IMR-90 (cell line): ENCODE measurements at regions not wholly inside any gene's neighbourhood (a gene's known extent, or its start where the extent isn't known, plus 50 kb on each side); places are given as distances from the start of the nearest gene placed in this dataset.

Source experiments
- ATAC-seq: fragments of 200-7000 bp; cut with Tn5 transposase; 2 replicates; pipeline ENCODE4 v1.9.1; 2020; ENCODE audit warnings: low read depth, mild to moderate bottlenecking, moderate library complexity
- BruUV-seq: library from RNA; stranded (reverse); fragments of 400-500 nt; replicated peaks from 2 replicates; lab custom pipeline; 2021; lab: Mats Ljungman, UMichigan
- CTCF ChIA-PET: fragments of 300-600 bp; formaldehyde crosslinking; extraction: SDS; loops from one replicate; lab custom pipeline; 2021; ENCODE audit warnings: antibody characterized with exemption; lab: Yijun Ruan, JAX
- POLR2A ChIA-PET: fragments of 300-600 bp; sonication (Branson Sonifier 250); formaldehyde crosslinking; loops from one replicate; lab custom pipeline; 2022; ENCODE audit warnings: antibody characterized with exemption; ENCODE audit not compliant: unreplicated experiment; lab: Charles Lee
- DNase-seq: peaks from one replicate; pipeline ENCODE4 v3.0.0; 2013
- H2AFZ ChIP-seq: replicated peaks from 2 replicates; pipeline ENCODE3; 2013; ENCODE audit warnings: low read length, mild to moderate bottlenecking; ENCODE audit not compliant: poor library complexity
- H2AK5ac ChIP-seq: 2 replicates; pipeline ENCODE4 v1.6.1; 2013; ENCODE audit warnings: low read depth, low read length, inconsistent platforms
- H2AK9ac ChIP-seq: replicated peaks from 2 replicates; pipeline ENCODE3; 2013; ENCODE audit warnings: mild to moderate bottlenecking, low read depth, low read length, moderate library complexity; ENCODE audit not compliant: poor library complexity
- H2BK120ac ChIP-seq: 2 replicates; pipeline ENCODE4 v1.6.1; 2013; ENCODE audit warnings: low read depth, low read length, inconsistent platforms
- H2BK15ac ChIP-seq: 3 replicates; pipeline ENCODE4 v1.6.1; 2013; ENCODE audit warnings: low read depth, low read length, inconsistent platforms
- H2BK20ac ChIP-seq: 2 replicates; pipeline ENCODE4 v1.6.1; 2013; ENCODE audit warnings: low read depth, mild to moderate bottlenecking, inconsistent platforms, low read length, moderate library complexity
- H2BK5ac ChIP-seq: 2 replicates; pipeline ENCODE4 v1.6.1; 2013; ENCODE audit warnings: mild to moderate bottlenecking, low read depth, low read length, inconsistent platforms; ENCODE audit not compliant: poor library complexity, severe bottlenecking
- H3K14ac ChIP-seq: replicated peaks from 2 replicates; pipeline ENCODE4 v1.6.1; 2013; ENCODE audit warnings: low read depth, low read length, inconsistent platforms
- H3K18ac ChIP-seq: 2 replicates; pipeline ENCODE4 v1.6.1; 2013; ENCODE audit warnings: low read depth, low read length, control low read depth
- H3K23ac ChIP-seq: 2 replicates; pipeline ENCODE4 v1.6.1; 2013; ENCODE audit warnings: low read depth, low read length, inconsistent platforms
- H3K27ac ChIP-seq: 2 replicates; pipeline ENCODE4 v1.5.1; 2013; ENCODE audit warnings: mild to moderate bottlenecking, control low read depth, low read length; ENCODE audit not compliant: insufficient read depth
- H3K27me3 ChIP-seq: 2 replicates; pipeline ENCODE4 v1.6.1; 2013; ENCODE audit warnings: low read length; ENCODE audit not compliant: control insufficient read depth, insufficient read depth
- H3K36me3 ChIP-seq: 2 replicates; pipeline ENCODE4 v1.6.1; 2013; ENCODE audit warnings: low read length, mixed read lengths; ENCODE audit not compliant: control insufficient read depth, insufficient read depth
- H3K4ac ChIP-seq: 2 replicates; pipeline ENCODE4 v1.6.1; 2013; ENCODE audit warnings: low read depth, low read length, inconsistent platforms
- H3K4me1 ChIP-seq: 2 replicates; pipeline ENCODE4 v1.6.1; 2013; ENCODE audit warnings: low read length, mixed read lengths; ENCODE audit not compliant: control insufficient read depth, insufficient read depth
- H3K4me2 ChIP-seq: 2 replicates; pipeline ENCODE4 v1.6.1; 2013; ENCODE audit warnings: low read depth, mild to moderate bottlenecking, control low read depth, low read length, moderate library complexity
- H3K4me3 ChIP-seq: 2 replicates; pipeline ENCODE4 v1.5.1; 2013; ENCODE audit warnings: low read depth, mild to moderate bottlenecking, control low read depth, low read length, moderate library complexity; ENCODE audit not compliant: insufficient read depth
- H3K56ac ChIP-seq: 2 replicates; pipeline ENCODE4 v1.6.1; 2013; ENCODE audit warnings: low read length, inconsistent platforms; ENCODE audit not compliant: insufficient read depth; ENCODE audit errors: extremely low read depth
- H3K79me1 ChIP-seq, 2 experiments: 2 replicates each; pipeline ENCODE4 v1.6.1; 2013; ENCODE audit warnings: low read length in 2 of 2, inconsistent platforms in 1 of 2, low read depth in 1 of 2
- H3K9ac ChIP-seq: 2 replicates; pipeline ENCODE4 v1.6.1; 2013; ENCODE audit warnings: low read depth, low read length, control low read depth
- H3K9me1 ChIP-seq: 2 replicates; pipeline ENCODE4 v1.6.1; 2013; ENCODE audit warnings: low read length, inconsistent platforms; ENCODE audit not compliant: insufficient read depth
- H3K9me3 ChIP-seq: 2 replicates; pipeline ENCODE4 v1.6.1; 2013; ENCODE audit warnings: low read length; ENCODE audit not compliant: control insufficient read depth, insufficient read depth
- H4K20me1 ChIP-seq: 2 replicates; pipeline ENCODE4 v1.6.1; 2013; ENCODE audit warnings: low read length, inconsistent platforms; ENCODE audit not compliant: insufficient read depth
- H4K5ac ChIP-seq: 2 replicates; pipeline ENCODE4 v1.6.1; 2013; ENCODE audit warnings: mild to moderate bottlenecking, low read depth, low read length, control low read depth
- H4K8ac ChIP-seq, 2 experiments: 2 replicates each; pipeline ENCODE4 v1.6.1; 2013; ENCODE audit warnings: low read depth in 2 of 2, low read length in 2 of 2, control low read depth in 1 of 2, inconsistent platforms in 1 of 2
- H4K91ac ChIP-seq: 2 replicates; pipeline ENCODE4 v1.6.1; 2013; ENCODE audit warnings: low read depth, low read length, inconsistent platforms; ENCODE audit not compliant: insufficient read depth
- BHLHE40 ChIP-seq: fragments of 150-350 bp; IDR thresholded peaks from 2 replicates; pipeline ENCODE4 v1.6.1; 2016; ENCODE audit warnings: mild to moderate bottlenecking, low read depth, low read length
- CEBPB ChIP-seq: IDR thresholded peaks from 2 replicates; pipeline ENCODE4 v1.6.1; 2012; ENCODE audit warnings: low read depth, low read length, improper control_type of control experiment
- CHD1 ChIP-seq: IDR thresholded peaks from 2 replicates; pipeline ENCODE4 v1.6.1; 2012; ENCODE audit warnings: low read depth, low read length, improper control_type of control experiment
- CTCF ChIP-seq: conservative IDR thresholded peaks from 2 replicates; pipeline ENCODE4 v1.5.1; 2012; ENCODE audit warnings: mild to moderate bottlenecking, low read depth, low read length, improper control_type of control experiment
- ELK1 ChIP-seq: fragments of 150-350 bp; IDR thresholded peaks from 2 replicates; pipeline ENCODE4 v1.6.1; 2016; ENCODE audit warnings: low read depth, mild to moderate bottlenecking, low read length, moderate library complexity, borderline replicate concordance
- NFE2L2 ChIP-seq: fragments of 150-350 bp; IDR thresholded peaks from 2 replicates; pipeline ENCODE4 v1.6.1; 2016; ENCODE audit warnings: low read depth, mild to moderate bottlenecking, low read length
- POLR2A ChIP-seq: IDR thresholded peaks from 2 replicates; pipeline ENCODE4 v1.6.1; 2012; ENCODE audit warnings: mild to moderate bottlenecking, low read depth, low read length
- RAD21 ChIP-seq: IDR thresholded peaks from 2 replicates; pipeline ENCODE4 v1.6.1; 2012; ENCODE audit warnings: low read length, improper control_type of control experiment
- RCOR1 ChIP-seq: IDR thresholded peaks from 2 replicates; pipeline ENCODE4 v1.6.1; 2012; ENCODE audit warnings: mild to moderate bottlenecking, low read length, improper control_type of control experiment; ENCODE audit not compliant: insufficient replicate concordance
- RFX5 ChIP-seq: IDR thresholded peaks from 2 replicates; pipeline ENCODE4 v1.8.0; 2012; ENCODE audit warnings: low read depth, mild to moderate bottlenecking, low read length, moderate library complexity
- WGBS, 2 experiments: methylation state at CpG; one replicate each; pipeline versions ENCODE4 v1.1.5 to v1.1.7; 2013; ENCODE audit warnings: missing lambda C conversion rate in 2 of 2; ENCODE audit not compliant: insufficient read length in 1 of 2; ENCODE audit errors: extremely low coverage in 2 of 2; 5-methylcytosine and 5-hydroxymethylcytosine counted together
- dilution Hi-C: fragments of 300-500 bp; cut with HindIII; formaldehyde crosslinking; loops from one replicate; pipeline ENCODE4 v1.14.3; 2018; ENCODE audit warnings: low sequenced_read_pairs; ENCODE audit not compliant: unreplicated experiment
- in situ Hi-C: fragments of 300-500 bp; cut with MboI; formaldehyde crosslinking; loops from 3 replicates; pipeline ENCODE4 v1.14.3; 2019; ENCODE audit warnings: low sequenced_read_pairs, inconsistent platforms, mixed read lengths
- intact Hi-C: fragments of 100-400 bp; cut with micrococcal nuclease; formaldehyde crosslinking; loops from 2 replicates; pipeline ENCODE4 v1.10.0; 2022

GRCh38 chr4:60194214-60194613, 1005.9 kb upstream of the ADGRL3 start:
- Histone ChIP-seq H2BK5ac (no peak overlapping the region), H3K18ac (no peak overlapping the region), H3K14ac (no peak overlapping the region), H3K9me3 (no peaks in the 10 kb centered on the region), H3K4ac (no peak overlapping the region), H4K20me1 (no peaks in the 10 kb centered on the region), H3K4me2 (no peak overlapping the region), H3K27me3 (no peaks in the 10 kb centered on the region), H3K27ac (no peak overlapping the region), H3K79me1 (no peaks in the 10 kb centered on the region), H2AK9ac (no peak overlapping the region), H2BK20ac (no peak overlapping the region), H4K5ac (no peak overlapping the region), H2BK120ac (no peak overlapping the region), H3K36me3 (no peaks in the 10 kb centered on the region), H4K91ac (no peak overlapping the region), H3K56ac (no peak overlapping the region), H4K8ac (no peak overlapping the region), H3K4me1 (no peaks in the 10 kb centered on the region), H2BK15ac (no peak overlapping the region), H3K9me1 (no peaks in the 10 kb centered on the region), H2AFZ (no peak overlapping the region), H3K9ac (no peak overlapping the region), H3K23ac (no peak overlapping the region), H3K4me3 (no peak overlapping the region), H2AK5ac (no peak overlapping the region)
- DNase-seq (no peak), ATAC-seq (no peak)
- BruUV-seq = no TSS peak
- CTCF ChIA-PET = interaction anchor here (0.6 kb wide), 1 partner anchor 83 kb away, joined by 3 read pairs; no protein-coding TSS in a partner anchor
- intact Hi-C loops = no loop called here
- no CpG with 5 or more reads among the region's 1 CpG for WGBS, 2 experiments
- dilution Hi-C loops = no loop called here
- in situ Hi-C loops = no loop called here
- POLR2A ChIA-PET = interaction anchor here (0.5 kb wide), 1 partner anchor 584 kb away, joined by 7 read pairs; no protein-coding TSS in a partner anchor
- TF ChIP-seq BHLHE40 = no peak
- no peak for TF ChIP-seq RFX5
- TF ChIP-seq CHD1 = no peak
- no peak for TF ChIP-seq CTCF
- no peak for TF ChIP-seq CEBPB
- TF ChIP-seq RAD21 = no peak
- TF ChIP-seq RCOR1 = no peak
- no peak for TF ChIP-seq POLR2A
- no peak for TF ChIP-seq NFE2L2
- no peak for TF ChIP-seq ELK1
